Spleen (tissue), 11 donors: ENCODE measurements at regions not wholly inside any gene's neighbourhood (a gene's known extent, or its start where the extent isn't known, plus 50 kb on each side); places are given as distances from the start of the nearest gene placed in this dataset.

Source experiments
- DNase-seq: peaks from one replicate; pipeline ENCODE4 v3.0.0-alpha.2; 2020
- H3K27ac ChIP-seq, 8 donors: fragments of 200-600 bp; sonication (generic) in 7 of 8; 1 replicate in 4 of 8; 2 replicates in 4 of 8; pipeline versions ENCODE4 v1.5.0 to v1.8.0; 2016 to 2021; ENCODE audit warnings: inconsistent platforms in 4 of 8, mild to moderate bottlenecking in 4 of 8, moderate library complexity in 1 of 8
- H3K27me3 ChIP-seq, 7 donors: fragments of 200-600 bp; sonication (generic) in 6 of 7; replicated peaks in 1 of 7; 1 replicate in 4 of 7; 2 replicates in 3 of 7; pipeline versions ENCODE4 v1.5.0 to v1.8.0; 2016 to 2021; ENCODE audit warnings: inconsistent platforms in 3 of 7, mild to moderate bottlenecking in 1 of 7
- H3K36me3 ChIP-seq, 6 donors: fragments of 200-600 bp; sonication (generic) in 5 of 6; 1 replicate in 4 of 6; 2 replicates in 2 of 6; pipeline versions ENCODE4 v1.5.0 to v1.8.0; 2016 to 2021; ENCODE audit warnings: inconsistent platforms in 2 of 6
- H3K4me1 ChIP-seq, 6 donors: fragments of 200-600 bp; sonication (generic) in 5 of 6; 1 replicate in 3 of 6; 2 replicates in 3 of 6; pipeline versions ENCODE4 v1.5.0 to v1.8.0; 2016 to 2021; ENCODE audit warnings: inconsistent platforms in 3 of 6
- H3K4me3 ChIP-seq, 8 donors: fragments of 200-600 bp; sonication (generic) in 7 of 8; 1 replicate in 4 of 8; 2 replicates in 4 of 8; pipeline versions ENCODE4 v1.5.0 to v1.8.0; 2016 to 2021; ENCODE audit warnings: inconsistent platforms in 4 of 8, mild to moderate bottlenecking in 4 of 8, moderate library complexity in 2 of 8
- H3K9me3 ChIP-seq, 8 donors: fragments of 200-600 bp; sonication (generic) in 7 of 8; 1 replicate in 4 of 8; 2 replicates in 4 of 8; pipeline versions ENCODE4 v1.5.0 to v1.8.0; 2016 to 2021; ENCODE audit warnings: inconsistent platforms in 4 of 8
- CTCF ChIP-seq, 11 experiments: fragments of 200-600 bp in 7 of 11; fragments of 450-650 bp in 4 of 11; sonication (generic) in 4 of 11; IDR thresholded peaks in 8 of 11; conservative IDR thresholded peaks in 3 of 11; 1 replicate in 7 of 11; 2 replicates in 4 of 11; pipeline versions ENCODE4 v1.4.0 to v1.8.0; 2016 to 2021; ENCODE audit warnings: antibody characterized with exemption in 11 of 11, inconsistent platforms in 4 of 11, mild to moderate bottlenecking in 1 of 11
- POLR2A ChIP-seq, 3 donors: fragments of 450-650 bp; IDR thresholded peaks; one replicate each; pipeline ENCODE4 v1.5.1; 2017; ENCODE audit warnings: antibody characterized with exemption in 3 of 3, mild to moderate bottlenecking in 1 of 3
- POLR2AphosphoS5 ChIP-seq, 3 donors: sonication (generic); formaldehyde crosslinking; IDR thresholded peaks; one replicate each; pipeline ENCODE4 v1.5.1; 2017; ENCODE audit warnings: antibody characterized with exemption in 3 of 3
- WGBS, 5 donors: extraction: QIAGEN DNeasy Blood & Tissue Kit in 3 of 5; methylation state at CpG; one replicate each; pipeline versions ENCODE4 v1.1.5 to v1.1.7; 2013 to 2018; 5-methylcytosine and 5-hydroxymethylcytosine counted together
- intact Hi-C: fragments of 100-400 bp; cut with DNase I; formaldehyde crosslinking; loops from one replicate; pipeline ENCODE4 v1.15.0; 2023; ENCODE audit warnings: low total_unique reads
- donor health status: healthy with polysubstance abuse.
- donor health status: DM: no; HTN: no; CAD: no; lungs with moderate emphysema.
- donor health status: DM: no; HTN: no; CAD: no.
- donor health status: Bipolar disorder and iron deficiency.
- donor health status: healthy.
- donor health status: DM: no; HTN: no; CAD: no.
- donor health status: DM: yes; HTN: yes; CAD: no.

- Histone ChIP-seq H3K36me3 (no peaks in the 10 kb centered on the region), H3K27me3 (no peaks in the 10 kb centered on the region), H3K9me3 (peaks cover 4 to 35% (median 28%) of the 10 kb centered on the region in 8 donors), H3K4me1 (no peaks in the 10 kb centered on the region), H3K4me3 (no peak overlapping the region), H3K27ac (no peak overlapping the region)
- no peak for DNase-seq
- intact Hi-C loops = no loop called here
- 87 to 95% (median 89%) methylated on average over 7 of the region's 7 CpGs for WGBS, 5 donors
- TF ChIP-seq POLR2A (IDR thresholded peaks at IDR 0.05) = no peak
- no peak for TF ChIP-seq CTCF (IDR thresholded peaks at IDR 0.05 in 8 of 11, conservative IDR thresholded peaks at IDR 0.05 in 3 of 11)
- TF ChIP-seq POLR2AphosphoS5 (IDR thresholded peaks at IDR 0.05) = no peak
Observed at GRCh38 chr3:59653405-59654122, 603.7 kb upstream of the CFAP20DC start.

DNA sequence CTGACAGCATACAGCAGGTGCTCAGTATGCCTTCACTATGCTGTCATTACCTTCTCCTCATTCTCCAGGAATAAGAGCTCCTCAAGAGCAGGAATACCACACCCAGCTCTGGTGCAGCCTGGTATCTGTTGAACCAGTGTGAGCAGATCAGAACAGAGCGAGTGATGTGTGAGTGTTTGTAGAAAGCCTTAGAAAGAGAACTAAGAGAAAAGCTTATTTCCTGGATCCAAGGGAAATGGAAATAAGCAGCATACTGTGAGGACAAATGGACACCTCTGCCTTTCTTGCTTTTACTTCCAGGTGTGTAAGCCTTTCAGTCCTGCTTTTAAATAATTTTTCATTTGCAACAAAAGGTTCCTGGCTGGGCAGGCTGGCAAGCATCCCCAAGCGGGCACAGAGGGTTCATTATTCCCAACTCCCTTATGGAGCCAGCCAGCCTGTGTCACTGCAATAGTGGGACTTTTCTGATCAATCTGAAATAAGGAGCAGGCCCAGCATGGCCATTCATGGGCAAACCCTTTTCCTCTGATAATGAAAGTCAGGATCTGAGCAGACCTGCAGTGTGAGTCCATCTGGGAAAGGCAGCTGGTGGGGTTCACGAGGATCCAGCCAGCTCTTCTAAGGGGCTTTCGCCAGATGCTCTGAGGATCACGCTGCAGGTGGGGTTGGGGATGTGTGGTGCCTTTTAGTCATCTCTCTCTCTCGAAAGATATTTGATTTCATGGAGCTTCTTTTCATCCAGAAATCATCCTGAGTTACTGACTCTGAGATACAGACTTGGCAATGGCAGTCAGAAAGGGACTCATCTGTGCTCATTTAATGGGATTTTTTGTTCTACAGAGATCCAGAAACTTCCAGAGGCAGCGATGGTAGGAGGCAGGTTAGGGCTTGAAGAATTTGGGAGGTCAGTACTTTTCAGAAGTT lies 594.9 kb upstream of the CFAP20DC start:
- H3K9me3 ChIP-seq = peaks cover 4 to 23% (median 18%) of the 10 kb centered on the region in 8 donors
- no peak overlapping the region for H3K27ac ChIP-seq
- WGBS, 5 donors = 80 to 94% (median 90%) methylated on average over 7 of the region's 7 CpGs
- no peaks in the 10 kb centered on the region for H3K4me1 ChIP-seq
- H3K4me3 ChIP-seq = no peak overlapping the region
- H3K27me3 ChIP-seq = peaks cover 0 to 9% (median 0%) of the 10 kb centered on the region in 7 donors
- intact Hi-C loops = no loop called here
- no peak for TF ChIP-seq POLR2A (IDR thresholded peaks at IDR 0.05)
- H3K36me3 ChIP-seq = no peaks in the 10 kb centered on the region
- no peak for DNase-seq

DNA sequence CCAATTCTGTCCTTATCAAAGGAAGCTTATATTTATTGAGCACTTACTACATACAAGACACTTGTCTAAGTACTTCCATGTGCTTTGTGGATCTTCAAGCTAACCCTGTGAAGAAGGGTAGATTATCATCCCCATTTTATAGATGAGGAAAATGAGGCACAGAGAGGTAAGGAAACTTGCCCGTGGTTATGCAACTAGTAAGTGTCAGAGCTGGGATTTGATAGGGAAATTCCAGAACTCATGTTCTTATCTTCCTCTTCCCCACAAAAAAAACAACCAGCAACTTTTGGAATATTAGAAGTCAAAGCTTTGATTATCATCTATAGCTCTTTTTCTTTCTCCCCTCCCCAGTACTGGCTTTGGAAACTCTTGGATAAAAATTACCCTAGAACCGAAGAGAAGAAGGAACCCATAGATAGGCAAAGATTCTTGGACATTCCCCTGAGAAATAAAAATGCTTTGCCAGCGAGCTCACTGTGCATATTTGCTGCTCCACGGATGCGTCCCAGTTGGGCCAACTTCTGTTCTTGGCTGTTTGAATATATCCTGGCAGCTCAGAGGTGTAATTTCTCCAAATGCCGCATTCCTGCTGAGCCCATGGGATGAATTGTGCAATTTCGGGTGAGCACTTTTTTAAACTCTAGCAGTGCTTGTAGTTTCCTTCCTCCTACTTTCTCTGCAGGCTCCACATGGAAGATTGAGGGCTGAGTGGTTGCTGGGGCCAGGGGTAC lies 591.5 kb upstream of the CFAP20DC start:
- Histone ChIP-seq H3K9me3 (no peaks in the 10 kb centered on the region), H3K27ac (no peak overlapping the region), H3K36me3 (no peaks in the 10 kb centered on the region), H3K27me3 (peaks cover 0 to 9% (median 0%) of the 10 kb centered on the region in 7 donors), H3K4me3 (no peak overlapping the region), H3K4me1 (no peaks in the 10 kb centered on the region)
- no peak for DNase-seq
- intact Hi-C loops = no loop called here
- 65 to 76% (median 69%) methylated on average over 7 of the region's 7 CpGs for whole genome bisulfite sequencing, 5 donors
- TF ChIP-seq POLR2AphosphoS5 (IDR thresholded peaks at IDR 0.05) (no peak), CTCF (IDR thresholded peaks at IDR 0.05 in 8 of 11, conservative IDR thresholded peaks at IDR 0.05 in 3 of 11) (no peak), POLR2A (IDR thresholded peaks at IDR 0.05) (no peak)

DNA sequence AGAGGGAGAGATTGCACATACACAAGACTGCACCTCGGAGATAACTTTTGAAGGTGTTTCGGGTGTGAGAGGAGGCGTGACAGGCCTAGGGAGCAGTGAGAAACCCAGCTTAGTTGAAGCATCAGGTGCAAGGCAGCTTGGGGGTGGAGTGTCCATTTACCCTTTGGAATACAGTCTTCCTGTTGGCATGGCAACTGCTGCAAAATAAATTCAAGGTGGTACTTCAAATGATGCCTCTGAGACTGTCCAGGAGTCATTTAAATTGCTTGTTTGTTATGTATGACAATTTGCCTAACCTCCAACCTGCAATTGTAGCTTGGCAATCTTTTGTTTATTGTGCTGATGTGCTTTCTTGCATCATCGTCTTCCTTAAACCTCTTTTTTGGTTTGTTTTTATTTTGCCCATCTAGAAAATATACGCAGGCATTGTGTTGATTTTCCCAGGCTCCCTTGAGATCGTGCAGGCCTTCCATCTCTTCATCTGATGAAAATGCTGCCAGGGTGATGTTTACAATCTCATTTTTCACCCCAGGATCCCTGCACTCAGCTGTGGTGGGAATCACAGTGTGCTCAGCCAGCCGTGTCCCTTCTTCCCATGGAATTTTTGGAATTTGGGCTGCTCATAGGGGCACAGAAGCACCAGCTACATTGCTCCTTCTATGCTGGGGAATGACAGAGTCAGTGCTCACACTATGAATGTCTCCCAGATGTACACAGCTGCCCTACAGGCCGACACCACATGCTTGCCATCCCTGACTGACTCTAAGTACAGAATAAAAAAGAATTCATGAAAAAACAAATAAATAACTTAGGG lies 583.1 kb upstream of the CFAP20DC start:
- Histone ChIP-seq H3K36me3 (no peaks in the 10 kb centered on the region), H3K4me3 (no peak overlapping the region), H3K4me1 (no peaks in the 10 kb centered on the region), H3K27me3 (no peaks in the 10 kb centered on the region), H3K9me3 (peaks cover 0 to 5% (median 0%) of the 10 kb centered on the region in 8 donors), H3K27ac (no peak overlapping the region)
- 82 to 87% (median 85%) methylated on average over 8 of the region's 8 CpGs for WGBS, 5 donors
- DNase-seq = no peak
- intact Hi-C loops = no loop called here
- TF ChIP-seq POLR2A (IDR thresholded peaks at IDR 0.05) = no peak
- TF ChIP-seq POLR2AphosphoS5 (IDR thresholded peaks at IDR 0.05) = no peak
- TF ChIP-seq CTCF (IDR thresholded peaks at IDR 0.05 in 8 of 11, conservative IDR thresholded peaks at IDR 0.05 in 3 of 11) = no peak
